BJ (cell line): ENCODE measurements at regions not wholly inside any gene's neighbourhood (a gene's known extent, or its start where the extent isn't known, plus 50 kb on each side); places are given as distances from the start of the nearest gene placed in this dataset.
"Not testable (repeated sequence)": the region's sequence is repeated elsewhere in the genome, so short reads cannot be mapped to it uniquely, and the experiment has no call there.

Experiments used
- CTCF ChIA-PET: fragments of 350-600 bp; formaldehyde crosslinking; extraction: SDS; loops from one replicate; lab custom pipeline; 2021; ENCODE audit warnings: antibody characterized with exemption, inconsistent platforms; lab: Yijun Ruan, JAX
- POLR2A ChIA-PET: fragments of 300-600 bp; sonication (Branson Sonifier 250); formaldehyde crosslinking; extraction: SDS; loops from one replicate; lab custom pipeline; 2021; ENCODE audit warnings: antibody characterized with exemption; lab: Charles Lee
- DNase-seq: peaks from one replicate; pipeline ENCODE4 v3.0.0-alpha.2; 2011; ENCODE audit warnings: low read depth
- H3K27me3 ChIP-seq: 2 replicates; pipeline ENCODE4 v1.6.0; 2011; ENCODE audit warnings: low read length; ENCODE audit not compliant: control insufficient read depth, insufficient read depth
- H3K36me3 ChIP-seq: 2 replicates; pipeline ENCODE4 v1.5.1; 2011; ENCODE audit warnings: low read length; ENCODE audit not compliant: control insufficient read depth, insufficient read depth
- H3K4me3 ChIP-seq: 2 replicates; pipeline ENCODE4 v1.5.1; 2011; ENCODE audit warnings: low read depth, mild to moderate bottlenecking, control low read depth, low read length
- CTCF ChIP-seq: IDR thresholded peaks from 2 replicates; pipeline ENCODE4 v1.5.1; 2011; ENCODE audit warnings: low read depth, mild to moderate bottlenecking, control low read depth, inconsistent platforms, low read length, moderate library complexity; ENCODE audit not compliant: insufficient read depth

- no peak for DNase-seq
- Histone ChIP-seq H3K27me3 (no peaks in the 10 kb centered on the region), H3K36me3 (no peaks in the 10 kb centered on the region), H3K4me3 (no peak overlapping the region)
- no peak for TF ChIP-seq CTCF
- POLR2A ChIA-PET, result no interaction called here
- CTCF ChIA-PET, result no interaction called here
Observed at GRCh38 chr14:106511800-106512198, 985.4 kb downstream of the TMEM121 start.

GRCh38 chr14:106513302-106513701 is 986.9 kb downstream of the TMEM121 start:
- Histone ChIP-seq H3K27me3 (no peaks in the 10 kb centered on the region), H3K4me3 (no peak overlapping the region), H3K36me3 (no peaks in the 10 kb centered on the region)
- ChIA-PET POLR2A (no interaction called here), CTCF (no interaction called here)
- DNase-seq, result no peak
- TF ChIP-seq CTCF, result no peak

- no peak for TF ChIP-seq CTCF
- POLR2A ChIA-PET, result no interaction called here
- Histone ChIP-seq H3K4me3 (no peak overlapping the region), H3K36me3 (no peaks in the 10 kb centered on the region), H3K27me3 (no peaks in the 10 kb centered on the region)
- no peak for DNase-seq
- CTCF ChIA-PET, result no interaction called here
Observed at GRCh38 chr14:106518054-106518943, 991.9 kb downstream of the TMEM121 start.

GRCh38 chr14:106522118-106522517 is 995.7 kb downstream of the TMEM121 start:
- CTCF ChIA-PET, H3K36me3 ChIP-seq, H3K4me3 ChIP-seq, POLR2A ChIA-PET, H3K27me3 ChIP-seq, DNase-seq: not testable (repeated sequence)

- no peak for TF ChIP-seq CTCF
- no peak overlapping the region for H3K4me3 ChIP-seq
- ChIA-PET CTCF (no interaction called here), POLR2A (no interaction called here)
- no peak for DNase-seq
- no peaks in the 10 kb centered on the region for H3K27me3 ChIP-seq
- no peaks in the 10 kb centered on the region for H3K36me3 ChIP-seq
Observed at GRCh38 chr14:106522990-106523389, 996.6 kb downstream of the TMEM121 start.

- no peaks in the 10 kb centered on the region for H3K36me3 ChIP-seq
- CTCF ChIA-PET, result no interaction called here
- no peak for TF ChIP-seq CTCF
- H3K4me3 ChIP-seq, result no peak overlapping the region
- H3K27me3 ChIP-seq, result no peaks in the 10 kb centered on the region
- no peak for DNase-seq
- POLR2A ChIA-PET, result no interaction called here
Observed at GRCh38 chr14:106528717-106529116, 1002.3 kb downstream of the TMEM121 start.
